H1 (cell line): ENCODE measurements at regions not wholly inside any gene's neighbourhood (a gene's known extent, or its start where the extent isn't known, plus 50 kb on each side); places are given as distances from the start of the nearest gene placed in this dataset.

ENCODE experiments used
- CTCF ChIA-PET: fragments of 300-600 bp; sonication (Branson Sonifier 250); formaldehyde crosslinking; loops from one replicate; lab custom pipeline; 2021; ENCODE audit not compliant: partially characterized antibody; lab: Charles Lee
- POLR2A ChIA-PET: fragments of 300-600 bp; sonication (Branson Sonifier 250); formaldehyde crosslinking; loops from one replicate; lab custom pipeline; 2021; ENCODE audit warnings: inconsistent platforms; ENCODE audit not compliant: partially characterized antibody; lab: Charles Lee
- DNase-seq, 2 experiments: peaks; one replicate each; pipeline versions ENCODE4 v3.0.0 to v3.0.0-alpha.2; 2010 to 2022; ENCODE audit warnings: low spot score in 2 of 2, low read depth in 1 of 2, mixed read lengths in 1 of 2
- FAIRE-seq: peaks from 2 replicates; lab custom pipeline; 2011; peaks lifted over from hg19 to GRCh38; lab: Jason Lieb, UNC
- H2AFZ ChIP-seq: 2 replicates; pipeline ENCODE4 v1.8.1; 2012; ENCODE audit warnings: low read length, inconsistent platforms
- H2AK5ac ChIP-seq: 2 replicates; pipeline ENCODE4 v1.6.1; 2013; ENCODE audit warnings: low read depth, low read length
- H2BK120ac ChIP-seq: replicated peaks from 2 replicates; pipeline ENCODE3; 2013; ENCODE audit warnings: low read depth, low read length, inconsistent platforms
- H2BK12ac ChIP-seq: 2 replicates; pipeline ENCODE4 v1.6.1; 2013; ENCODE audit warnings: low read depth, low read length
- H2BK15ac ChIP-seq: 2 replicates; pipeline ENCODE4 v1.6.1; 2013; ENCODE audit warnings: low read length
- H2BK20ac ChIP-seq: 2 replicates; pipeline ENCODE4 v1.6.1; 2013; ENCODE audit warnings: low read length
- H2BK5ac ChIP-seq: 2 replicates; pipeline ENCODE4 v1.6.1; 2013; ENCODE audit warnings: low read depth, low read length
- H3K14ac ChIP-seq: 2 replicates; pipeline ENCODE4 v1.6.1; 2013; ENCODE audit warnings: inconsistent platforms; ENCODE audit not compliant: insufficient read length
- H3K18ac ChIP-seq: 2 replicates; pipeline ENCODE4 v1.6.1; 2013; ENCODE audit warnings: low read length; ENCODE audit errors: extremely low read depth
- H3K23ac ChIP-seq: 2 replicates; pipeline ENCODE4 v1.6.1; 2013; ENCODE audit warnings: inconsistent platforms; ENCODE audit not compliant: insufficient read length
- H3K23me2 ChIP-seq: 2 replicates; pipeline ENCODE4 v1.6.1; 2013; ENCODE audit warnings: low read depth, low read length
- H3K27ac ChIP-seq: 2 replicates; pipeline ENCODE4 v1.6.1; 2011; ENCODE audit warnings: low read depth, low read length, inconsistent platforms
- H3K27me3 ChIP-seq, 4 experiments: replicated peaks in 1 of 4; 1 replicate in 1 of 4; 2 replicates in 3 of 4; pipeline versions ENCODE4 v1.6.1 to v1.8.1; 2011 to 2013; ENCODE audit warnings: low read length in 3 of 4, mild to moderate bottlenecking in 3 of 4, inconsistent platforms in 2 of 4, mixed read lengths in 2 of 4, moderate library complexity in 1 of 4; ENCODE audit not compliant: control insufficient read depth in 3 of 4, insufficient read depth in 3 of 4; ENCODE audit errors: extremely low read depth in 1 of 4
- H3K36me3 ChIP-seq, 4 experiments: 2 replicates each; pipeline versions ENCODE4 v1.6.1 to v1.8.1; 2011 to 2013; ENCODE audit warnings: mild to moderate bottlenecking in 4 of 4, low read length in 3 of 4, moderate library complexity in 2 of 4, control low read depth in 1 of 4, inconsistent platforms in 1 of 4; ENCODE audit not compliant: insufficient read depth in 4 of 4, control insufficient read depth in 2 of 4
- H3K4ac ChIP-seq: replicated peaks from 2 replicates; pipeline ENCODE3; 2013; ENCODE audit warnings: low read length, low read depth, mixed read lengths, inconsistent platforms; ENCODE audit not compliant: insufficient read length
- H3K4me1 ChIP-seq, 4 experiments: replicated peaks in 1 of 4; 1 replicate in 1 of 4; 2 replicates in 3 of 4; pipeline versions ENCODE4 v1.6.1 to v1.8.1; 2011 to 2013; ENCODE audit warnings: low read length in 3 of 4, inconsistent platforms in 2 of 4, mixed read lengths in 1 of 4; ENCODE audit not compliant: insufficient read depth in 4 of 4, control insufficient read depth in 3 of 4
- H3K4me2 ChIP-seq, 2 experiments: 2 replicates each; pipeline versions ENCODE4 v1.6.1 to v1.8.1; 2011 to 2013; ENCODE audit warnings: low read depth in 2 of 2, low read length in 2 of 2, control low read depth in 1 of 2, inconsistent platforms in 1 of 2, mild to moderate bottlenecking in 1 of 2; ENCODE audit not compliant: insufficient read depth in 1 of 2
- H3K4me3 ChIP-seq, 4 experiments: fragments of 200-600, 300-600 bp in 1 of 4; sonication (generic), shearing (Covaris generic), sonication (Bioruptor Twin) in 1 of 4; 2 replicates each; pipeline versions ENCODE4 v1.5.1 to v1.8.1; 2011 to 2016; ENCODE audit warnings: low read length in 4 of 4, low read depth in 3 of 4, control low read depth in 2 of 4, inconsistent platforms in 2 of 4, mild to moderate bottlenecking in 2 of 4, mixed read lengths in 1 of 4, moderate library complexity in 1 of 4; ENCODE audit not compliant: insufficient read depth in 2 of 4; ENCODE audit errors: extremely low read depth in 1 of 4
- H3K56ac ChIP-seq: replicated peaks from 2 replicates; pipeline ENCODE3; 2013; ENCODE audit warnings: low read depth, mild to moderate bottlenecking, mixed read lengths, low read length, inconsistent platforms; ENCODE audit not compliant: insufficient read length
- H3K79me1 ChIP-seq: 2 replicates; pipeline ENCODE4 v1.6.1; 2013; ENCODE audit warnings: low read depth, low read length, control low read depth
- H3K79me2 ChIP-seq, 2 experiments: 2 replicates each; pipeline versions ENCODE4 v1.6.1 to v1.8.1; 2012 to 2013; ENCODE audit warnings: low read length in 2 of 2, mild to moderate bottlenecking in 2 of 2, inconsistent platforms in 1 of 2; ENCODE audit not compliant: insufficient read depth in 2 of 2, control insufficient read depth in 1 of 2
- H3K9ac ChIP-seq, 4 experiments: replicated peaks in 1 of 4; 1 replicate in 1 of 4; 2 replicates in 3 of 4; pipeline versions ENCODE4 v1.6.1 to v1.8.1; 2011 to 2013; ENCODE audit warnings: low read depth in 3 of 4, low read length in 3 of 4, control low read depth in 2 of 4, mild to moderate bottlenecking in 2 of 4, moderate library complexity in 2 of 4, inconsistent platforms in 1 of 4; ENCODE audit errors: extremely low read depth in 1 of 4
- H3K9me3 ChIP-seq, 2 experiments: 2 replicates each; pipeline versions ENCODE4 v1.6.1 to v1.8.1; 2012 to 2013; ENCODE audit warnings: mild to moderate bottlenecking in 2 of 2, moderate library complexity in 2 of 2, control low read depth in 1 of 2, inconsistent platforms in 1 of 2, low read depth in 1 of 2, low read length in 1 of 2, mixed read lengths in 1 of 2; ENCODE audit not compliant: insufficient read depth in 2 of 2
- H4K20me1 ChIP-seq, 2 experiments: replicated peaks in 1 of 2; 2 replicates each; pipeline versions ENCODE3 to v1.8.1; 2011 to 2013; ENCODE audit warnings: inconsistent platforms in 2 of 2, low read length in 2 of 2, mild to moderate bottlenecking in 1 of 2; ENCODE audit not compliant: insufficient read depth in 2 of 2, control insufficient read depth in 1 of 2
- H4K5ac ChIP-seq: 2 replicates; pipeline ENCODE4 v1.6.1; 2013; ENCODE audit warnings: low read length, low read depth, mixed read lengths, inconsistent platforms; ENCODE audit not compliant: insufficient read length
- H4K8ac ChIP-seq: 2 replicates; pipeline ENCODE4 v1.8.0; 2013; ENCODE audit warnings: mild to moderate bottlenecking, moderate library complexity, low read length, inconsistent platforms; ENCODE audit not compliant: insufficient read depth; ENCODE audit errors: extremely low read depth
- H4K91ac ChIP-seq: replicated peaks from 2 replicates; pipeline ENCODE3; 2013; ENCODE audit warnings: low read length, mixed read lengths, inconsistent platforms; ENCODE audit not compliant: insufficient read length
- BACH1 ChIP-seq: IDR thresholded peaks from 2 replicates; pipeline ENCODE4 v1.6.1; 2012; ENCODE audit warnings: low read length, improper control_type of control experiment
- CTBP2 ChIP-seq: IDR thresholded peaks from 2 replicates; pipeline ENCODE4 v1.7.0; 2011; ENCODE audit warnings: borderline replicate concordance, mild to moderate bottlenecking, moderate library complexity, mixed read lengths, low read length; ENCODE audit not compliant: insufficient read depth, insufficient read length
- EP300 ChIP-seq, 2 experiments: IDR thresholded peaks; 1 replicate in 1 of 2; 2 replicates in 1 of 2; pipeline ENCODE4 v1.6.1; 2011 to 2012; ENCODE audit warnings: low read depth in 2 of 2, low read length in 2 of 2, mild to moderate bottlenecking in 2 of 2, borderline replicate concordance in 1 of 2, inconsistent platforms in 1 of 2, moderate library complexity in 1 of 2
- EZH2 ChIP-seq: fragments of 200-600 bp; sonication (generic); IDR thresholded peaks from 2 replicates; pipeline ENCODE4 v1.7.1; 2012; ENCODE audit warnings: low read depth, mild to moderate bottlenecking, moderate library complexity, low read length, inconsistent platforms; ENCODE audit not compliant: severe bottlenecking
- GABPA ChIP-seq: IDR thresholded peaks from 2 replicates; pipeline ENCODE4 v1.6.1; 2011; ENCODE audit warnings: mild to moderate bottlenecking, low read length, moderate library complexity, borderline replicate concordance; ENCODE audit not compliant: insufficient read depth
- KDM1A ChIP-seq: fragments of 200-600, 300-600 bp; sonication (generic); IDR thresholded peaks from 2 replicates; pipeline ENCODE4 v1.7.1; 2016; ENCODE audit warnings: mild to moderate bottlenecking, low read length, borderline replicate concordance
- KDM5A ChIP-seq: fragments of 200-600 bp; IDR thresholded peaks from 2 replicates; pipeline ENCODE4 v1.7.1; 2012; ENCODE audit warnings: mild to moderate bottlenecking, low read length, inconsistent platforms, mixed read lengths
- POLR2A ChIP-seq, 2 experiments: IDR thresholded peaks; 1 replicate in 1 of 2; 2 replicates in 1 of 2; pipeline ENCODE4 v1.6.1; 2011; ENCODE audit warnings: low read depth in 2 of 2, low read length in 2 of 2, mild to moderate bottlenecking in 2 of 2; ENCODE audit errors: control extremely low read depth in 1 of 2
- RXRA ChIP-seq: IDR thresholded peaks from 2 replicates; pipeline ENCODE4 v1.6.1; 2011; ENCODE audit warnings: low read depth, mild to moderate bottlenecking, low read length, moderate library complexity; ENCODE audit not compliant: insufficient read depth
- TBP ChIP-seq: IDR thresholded peaks from 2 replicates; pipeline ENCODE4 v1.6.1; 2011; ENCODE audit warnings: low read depth, low read length, improper control_type of control experiment
- YY1 ChIP-seq: IDR thresholded peaks from 2 replicates; pipeline ENCODE4 v1.6.1; 2011; ENCODE audit warnings: low read depth, mild to moderate bottlenecking, low read length
- WGBS, 2 experiments: shearing (Covaris generic) in 1 of 2; methylation state at CpG; one replicate each; pipeline versions ENCODE4 v1.1.6 to v1.1.7; 2013 to 2015; ENCODE audit warnings: low lambda C conversion rate in 2 of 2, mixed read lengths in 2 of 2, inconsistent platforms in 1 of 2, low coverage in 1 of 2, missing lambda C conversion rate in 1 of 2; ENCODE audit not compliant: insufficient replicate concordance in 2 of 2, insufficient coverage in 1 of 2, insufficient read length in 1 of 2; ENCODE audit errors: extremely low coverage in 1 of 2, missing lambda C conversion rate in 1 of 2; 5-methylcytosine and 5-hydroxymethylcytosine counted together

- peak overlapping the region; percentile 36 to 55 for H3K4me2 ChIP-seq
- no peak overlapping the region for H3K56ac ChIP-seq
- H3K27me3 ChIP-seq = no peaks in the 10 kb centered on the region; a peak in 1 of 7 replicates
- no peaks in the 10 kb centered on the region for H3K79me1 ChIP-seq
- no peak overlapping the region for H3K23ac ChIP-seq
- H3K79me2 ChIP-seq = no peaks in the 10 kb centered on the region
- WGBS, 2 experiments = 59% methylated on average over 1 of the region's 1 CpG; no CpG with 5 or more reads in 1 of the 2 experiments
- no peaks in the 10 kb centered on the region for H3K23me2 ChIP-seq
- no peaks in the 10 kb centered on the region for H3K36me3 ChIP-seq
- H2BK5ac ChIP-seq = peak overlapping the region; percentile 42; the same call in 1 of the 2 replicates
- H4K5ac ChIP-seq = no peak overlapping the region
- H4K91ac ChIP-seq = no peak overlapping the region
- FAIRE-seq = no peak
- H2AK5ac ChIP-seq = no peak overlapping the region
- peaks cover 20 to 26% (median 21%) of the 10 kb centered on the region in 4 experiments for H3K4me1 ChIP-seq
- no peak overlapping the region for H2BK120ac ChIP-seq
- H3K4me3 ChIP-seq = peak overlapping the region in 1 of 4 experiments; percentile 27; a peak in 3 of 8 replicates
- POLR2A ChIA-PET = no interaction called here
- H4K8ac ChIP-seq = no peak overlapping the region
- H3K18ac ChIP-seq = peak overlapping the region; percentile 40
- H2AFZ ChIP-seq = no peak overlapping the region
- H3K9me3 ChIP-seq = no peaks in the 10 kb centered on the region
- H4K20me1 ChIP-seq = no peaks in the 10 kb centered on the region
- no peak overlapping the region for H2BK15ac ChIP-seq
- H3K9ac ChIP-seq = peak overlapping the region in 1 of 4 experiments; percentile 14; a peak in 1 of 7 replicates
- TF ChIP-seq YY1 (no peak), RXRA (no peak), GABPA (no peak), EP300 (IDR thresholded peaks at IDR 0.05; ENCODE audit: borderline replicate concordance in 1 of 2, low read depth in 2 of 2, low read length in 2 of 2) (no peak), TBP (no peak), EZH2 (no peak), POLR2A (IDR thresholded peaks at IDR 0.05; ENCODE audit: control extremely low read depth in 1 of 2, low read depth in 2 of 2, low read length in 2 of 2) (no peak), BACH1 (no peak), KDM5A (no peak), CTBP2 (no peak), KDM1A (no peak)
- TF ChIP-seq, all 59 proteins: peak for 0
- Histone ChIP-seq H2BK12ac (no peak overlapping the region), H3K4ac (no peak overlapping the region), H2BK20ac (peak overlapping the region; percentile 52), H3K27ac (peak overlapping the region; percentile 3; the same call in 1 of the 2 replicates), H3K14ac (no peak overlapping the region)
- no peak for DNase-seq
- CTCF ChIA-PET = interaction anchor here (0.7 to 4.4 kb wide), 7 partner anchors 10 to 166 kb away, joined by 3 to 22 read pairs (median 3); no protein-coding TSS in a partner anchor
Observed at GRCh38 chr16:5449901-5450300, 352.3 kb upstream of the EEF2KMT start.
